ENCODE measurements at regions not wholly inside any gene's neighbourhood (a gene's known extent, or its start where the extent isn't known, plus 50 kb on each side); places are given as distances from the start of the nearest gene placed in this dataset.
"Not testable (repeated sequence)": the region's sequence is repeated elsewhere in the genome, so short reads cannot be mapped to it uniquely, and the experiment has no call there.

GRCh38 chr3:75337226-75337900 lies 326.8 kb upstream of the FRG2C start:
- no peaks in the 10 kb centered on the region for H3K36me3 Mint-ChIP-seq
- no peak overlapping the region for H3K4me3 Mint-ChIP-seq
- DNase-seq (no peak), ATAC-seq (no peak)
- no peaks in the 10 kb centered on the region for H3K4me1 Mint-ChIP-seq
- POLR2A ChIA-PET, result no interaction called here
- no peak overlapping the region for H3K27ac Mint-ChIP-seq
- peaks cover 0 to 20% (median 0%) of the 10 kb centered on the region in 5 donors for H3K27me3 Mint-ChIP-seq
- H3K9me3 Mint-ChIP-seq, result peaks cover 0 to 9% (median 0%) of the 10 kb centered on the region in 9 donors

- H3K9me3 Mint-ChIP-seq, result peaks cover 0 to 9% (median 0%) of the 10 kb centered on the region in 9 donors
- ATAC-seq (no peak), DNase-seq (no peak)
- POLR2A ChIA-PET, result no interaction called here
- peaks cover 0 to 20% (median 0%) of the 10 kb centered on the region in 5 donors for H3K27me3 Mint-ChIP-seq
- no peaks in the 10 kb centered on the region for H3K4me1 Mint-ChIP-seq
- no peak overlapping the region for H3K4me3 Mint-ChIP-seq
- H3K36me3 Mint-ChIP-seq, result no peaks in the 10 kb centered on the region
- no peak overlapping the region for H3K27ac Mint-ChIP-seq
Observed at GRCh38 chr3:75338342-75338741, 325.8 kb upstream of the FRG2C start.

- Mint-ChIP-seq H3K27ac (no peak overlapping the region), H3K9me3 (peaks cover 0 to 1% (median 0%) of the 10 kb centered on the region in 9 donors), H3K36me3 (no peaks in the 10 kb centered on the region), H3K4me1 (no peaks in the 10 kb centered on the region), H3K4me3 (no peak overlapping the region), H3K27me3 (peaks cover 0 to 17% (median 0%) of the 10 kb centered on the region in 5 donors)
- POLR2A ChIA-PET, result no interaction called here
- ATAC-seq (no peak), DNase-seq (no peak)
Observed at GRCh38 chr3:75341324-75342067, 322.6 kb upstream of the FRG2C start.

- H3K36me3 Mint-ChIP-seq, result no peaks in the 10 kb centered on the region
- ATAC-seq (no peak), DNase-seq (no peak)
- POLR2A ChIA-PET, result no interaction called here
- H3K27ac Mint-ChIP-seq, result no peak overlapping the region
- H3K27me3 Mint-ChIP-seq, result peaks cover 0 to 17% (median 0%) of the 10 kb centered on the region in 5 donors
- H3K4me1 Mint-ChIP-seq, result no peaks in the 10 kb centered on the region
- no peak overlapping the region for H3K4me3 Mint-ChIP-seq
- H3K9me3 Mint-ChIP-seq, result no peaks in the 10 kb centered on the region
Observed at GRCh38 chr3:75342425-75342824, 321.7 kb upstream of the FRG2C start.

- H3K4me3 Mint-ChIP-seq, ATAC-seq, H3K27ac Mint-ChIP-seq, POLR2A ChIA-PET, H3K4me1 Mint-ChIP-seq, DNase-seq, H3K36me3 Mint-ChIP-seq: not testable (repeated sequence)
- Mint-ChIP-seq H3K9me3 (peaks cover 0 to 10% (median 0%) of the 10 kb centered on the region in 9 donors), H3K27me3 (peaks cover 0 to 13% (median 3%) of the 10 kb centered on the region in 5 donors)
Observed at GRCh38 chr3:75350536-75350935, 313.6 kb upstream of the FRG2C start.

GRCh38 chr3:75362086-75362784 lies 301.9 kb upstream of the FRG2C start:
- ATAC-seq, POLR2A ChIA-PET, H3K4me3 Mint-ChIP-seq, DNase-seq, H3K36me3 Mint-ChIP-seq, H3K9me3 Mint-ChIP-seq, H3K4me1 Mint-ChIP-seq, H3K27me3 Mint-ChIP-seq, H3K27ac Mint-ChIP-seq: not testable (repeated sequence)

- H3K4me3 Mint-ChIP-seq, H3K4me1 Mint-ChIP-seq, POLR2A ChIA-PET, ATAC-seq, DNase-seq, H3K27ac Mint-ChIP-seq, H3K36me3 Mint-ChIP-seq: not testable (repeated sequence)
- peaks cover 0 to 14% (median 5%) of the 10 kb centered on the region in 5 donors for H3K27me3 Mint-ChIP-seq
- H3K9me3 Mint-ChIP-seq, result peaks cover 0 to 16% (median 7%) of the 10 kb centered on the region in 9 donors
Observed at GRCh38 chr3:75372964-75373363, 291.2 kb upstream of the FRG2C start.

GRCh38 chr3:75379840-75380239 lies 284.3 kb upstream of the FRG2C start:
- not testable (repeated sequence) for ATAC-seq, H3K27ac Mint-ChIP-seq, H3K9me3 Mint-ChIP-seq

GRCh38 chr3:75380276-75380771 lies 283.8 kb upstream of the FRG2C start:
- DNase-seq, result no peak
- Mint-ChIP-seq H3K9me3 (peaks cover 0 to 10% (median 0%) of the 10 kb centered on the region in 9 donors), H3K27ac (no peak overlapping the region), H3K4me3 (no peak overlapping the region), H3K36me3 (peaks cover 0 to 2% (median 0%) of the 10 kb centered on the region in 3 donors), H3K4me1 (no peaks in the 10 kb centered on the region), H3K27me3 (peaks cover 0 to 11% (median 3%) of the 10 kb centered on the region in 5 donors)
- ATAC-seq, result no peak
- POLR2A ChIA-PET, result no interaction called here

More at GRCh38 chr3:75379840-75380239, 284.3 kb upstream of the FRG2C start:
- POLR2A ChIA-PET, H3K4me3 Mint-ChIP-seq, H3K4me1 Mint-ChIP-seq, DNase-seq, H3K36me3 Mint-ChIP-seq: not testable (repeated sequence)
- peaks cover 0 to 11% (median 3%) of the 10 kb centered on the region in 5 donors for H3K27me3 Mint-ChIP-seq

GRCh38 chr3:75384016-75384415 lies 280.1 kb upstream of the FRG2C start:
- H3K9me3 Mint-ChIP-seq, H3K36me3 Mint-ChIP-seq, POLR2A ChIA-PET, H3K4me1 Mint-ChIP-seq, H3K27me3 Mint-ChIP-seq, H3K27ac Mint-ChIP-seq, ATAC-seq, H3K4me3 Mint-ChIP-seq, DNase-seq: not testable (repeated sequence)

- H3K27me3 Mint-ChIP-seq, POLR2A ChIA-PET, H3K4me3 Mint-ChIP-seq, H3K4me1 Mint-ChIP-seq, ATAC-seq, H3K9me3 Mint-ChIP-seq, H3K36me3 Mint-ChIP-seq, H3K27ac Mint-ChIP-seq, DNase-seq: not testable (repeated sequence)
Observed at GRCh38 chr3:75388486-75389124, 275.5 kb upstream of the FRG2C start.

- POLR2A ChIA-PET, H3K27ac Mint-ChIP-seq, DNase-seq, H3K36me3 Mint-ChIP-seq, H3K9me3 Mint-ChIP-seq, H3K4me1 Mint-ChIP-seq, H3K4me3 Mint-ChIP-seq, ATAC-seq, H3K27me3 Mint-ChIP-seq: not testable (repeated sequence)
Observed at GRCh38 chr3:75393288-75393694, 270.8 kb upstream of the FRG2C start.

- H3K27me3 Mint-ChIP-seq, POLR2A ChIA-PET, H3K4me3 Mint-ChIP-seq, ATAC-seq, H3K36me3 Mint-ChIP-seq, DNase-seq, H3K4me1 Mint-ChIP-seq, H3K27ac Mint-ChIP-seq, H3K9me3 Mint-ChIP-seq: not testable (repeated sequence)
Observed at GRCh38 chr3:75394102-75394501, 270.0 kb upstream of the FRG2C start.
